Colon (tissue), 2 donors: ENCODE measurements at regions not wholly inside any gene's neighbourhood (a gene's known extent, or its start where the extent isn't known, plus 50 kb on each side); places are given as distances from the start of the nearest gene placed in this dataset.
A peak's percentile ranks its signal among the peaks of the same experiment; 100 is the strongest.
"Not testable (repeated sequence)": the region's sequence is repeated elsewhere in the genome, so short reads cannot be mapped to it uniquely, and the experiment has no call there.

ENCODE experiments used
- FAIRE-seq: peaks from 2 replicates; lab custom pipeline; 2012; peaks lifted over from hg19 to GRCh38; lab: Jason Lieb, UNC
- donor health status: control.
- donor health status: control.

DNA sequence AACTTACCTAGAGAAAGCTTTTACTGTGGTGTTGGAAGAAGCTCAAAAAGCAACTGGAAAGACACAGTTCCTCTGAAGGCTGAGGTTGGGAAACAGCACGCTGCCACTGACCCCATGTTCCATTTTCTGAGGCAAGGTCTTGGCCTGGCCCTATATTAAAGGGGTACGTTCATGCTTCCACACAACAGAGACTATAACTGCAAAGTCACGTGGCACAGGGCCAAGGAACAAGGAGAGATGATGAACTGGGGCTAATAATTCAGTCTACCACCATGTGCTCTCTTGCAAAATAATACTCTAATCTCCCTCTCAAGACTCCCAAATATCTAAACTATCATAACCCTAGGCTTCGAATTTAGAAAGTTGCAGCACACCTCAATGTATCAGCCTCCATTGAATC lies 381.6 kb downstream of the DSEL start:
- no peak for FAIRE-seq

DNA sequence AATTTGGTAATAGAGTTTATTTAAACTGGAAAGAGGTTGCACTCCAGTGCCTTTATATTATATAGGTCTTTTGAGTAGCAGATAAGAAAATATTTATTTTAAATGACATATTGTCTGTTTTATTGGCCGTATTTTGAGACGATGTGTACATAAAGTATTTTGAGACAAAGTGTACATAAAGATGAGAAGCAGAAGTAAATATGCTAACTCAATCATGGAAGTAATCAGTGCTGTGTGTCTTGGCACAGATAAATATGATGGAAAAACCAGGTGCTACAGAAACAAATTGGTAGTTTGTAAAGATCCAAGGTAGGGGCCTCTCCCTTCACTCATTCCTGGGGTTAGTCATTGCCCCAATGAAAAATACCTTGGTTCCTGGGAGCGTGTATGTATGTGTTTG lies 382.9 kb downstream of the DSEL start:
- no peak for FAIRE-seq

DNA sequence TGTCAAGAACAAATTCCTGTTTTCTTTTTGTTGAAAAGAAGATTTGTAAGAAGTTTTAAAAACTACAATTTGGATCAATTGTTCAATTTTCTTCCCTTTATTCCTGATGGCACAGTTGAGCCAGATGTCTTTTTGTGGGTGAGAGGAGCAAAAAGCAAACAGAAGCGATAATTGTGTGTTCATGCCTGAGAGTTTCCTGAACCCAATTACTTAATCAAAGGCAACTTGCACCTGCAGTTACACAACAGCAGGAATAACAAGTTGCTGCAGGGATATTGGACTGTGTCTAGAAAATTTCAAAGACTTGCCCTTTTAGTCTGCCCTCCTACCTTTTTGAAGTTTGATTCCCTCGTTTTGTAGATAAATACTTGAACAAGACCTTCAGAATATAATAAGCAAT lies 383.6 kb downstream of the DSEL start:
- no peak for FAIRE-seq

DNA sequence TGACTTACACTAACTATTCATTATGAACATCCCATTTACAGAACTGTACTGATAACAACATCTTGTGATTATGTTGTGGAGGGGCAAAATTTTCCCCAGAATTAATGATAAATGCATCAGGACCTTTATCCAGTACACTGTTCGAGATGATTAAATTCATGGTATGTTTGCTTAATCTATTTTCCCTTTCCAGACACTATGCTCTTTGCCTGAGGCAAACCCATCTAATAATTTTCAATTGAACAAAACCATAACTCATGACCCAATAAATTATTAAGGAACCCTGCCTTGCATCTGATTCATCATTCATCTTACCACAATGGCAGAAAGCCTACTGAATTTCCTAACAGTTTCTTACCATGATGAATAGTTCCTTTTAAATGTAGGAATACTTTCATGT lies 385.0 kb downstream of the DSEL start:
- no peak for FAIRE-seq

DNA sequence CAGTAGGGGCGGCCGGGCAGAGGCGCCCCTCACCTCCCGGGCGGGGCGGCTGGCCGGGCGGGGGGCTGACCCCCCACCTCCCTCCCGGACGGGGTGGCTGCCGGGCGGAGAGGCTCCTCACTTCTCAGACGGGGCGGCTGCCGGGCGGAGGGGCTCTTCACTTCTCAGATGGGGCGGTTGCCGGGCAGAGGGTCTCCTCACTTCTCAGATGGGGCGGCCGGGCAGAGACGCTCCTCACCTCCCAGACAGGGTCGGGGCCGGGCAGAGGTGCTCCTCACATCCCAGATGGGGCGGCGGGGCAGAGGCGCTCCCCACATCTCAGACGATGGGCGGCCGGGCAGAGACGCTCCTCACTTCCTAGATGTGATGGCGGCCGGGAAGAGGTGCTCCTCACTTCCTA lies 389.8 kb downstream of the DSEL start:
- not testable (repeated sequence) for FAIRE-seq

DNA sequence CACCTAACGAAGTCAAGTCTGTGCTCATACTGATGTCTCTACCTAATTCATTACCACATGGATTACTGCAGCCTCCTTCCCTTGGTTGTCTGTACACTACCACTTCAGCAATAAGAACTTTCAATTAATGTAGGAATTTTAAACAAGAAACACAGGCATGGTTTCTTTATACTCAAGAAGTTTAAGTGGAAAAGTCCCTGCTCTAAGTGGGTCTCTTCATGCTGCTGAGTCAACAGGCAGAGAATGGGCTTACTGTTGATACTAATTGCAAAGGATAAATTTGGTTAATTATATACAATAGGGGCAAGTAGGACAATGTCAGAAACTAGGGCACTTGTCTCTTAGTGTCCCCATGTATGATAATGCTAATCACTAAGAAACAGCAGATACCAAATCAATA lies 392.6 kb downstream of the DSEL start:
- FAIRE-seq: no peak

DNA sequence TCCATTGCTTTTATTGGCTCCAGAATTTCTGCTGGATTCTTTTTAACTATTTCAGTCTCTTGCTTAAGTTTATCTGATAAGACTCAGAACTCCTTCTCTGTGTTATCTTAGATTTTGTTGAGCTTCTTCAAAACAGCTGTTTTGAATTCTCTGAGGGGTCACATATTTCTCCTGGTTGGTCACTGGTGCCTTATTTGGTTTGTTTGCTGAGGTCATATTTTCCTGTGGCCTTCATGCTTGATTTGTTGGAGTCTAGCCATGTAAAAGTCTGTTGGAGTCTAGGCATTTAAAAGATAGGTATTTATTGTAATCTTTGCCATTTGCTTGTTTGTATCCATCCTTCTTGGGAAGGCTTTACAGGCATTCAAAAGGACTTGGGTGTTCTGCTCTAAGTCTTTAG lies 398.7 kb downstream of the DSEL start:
- FAIRE-seq: no peak

DNA sequence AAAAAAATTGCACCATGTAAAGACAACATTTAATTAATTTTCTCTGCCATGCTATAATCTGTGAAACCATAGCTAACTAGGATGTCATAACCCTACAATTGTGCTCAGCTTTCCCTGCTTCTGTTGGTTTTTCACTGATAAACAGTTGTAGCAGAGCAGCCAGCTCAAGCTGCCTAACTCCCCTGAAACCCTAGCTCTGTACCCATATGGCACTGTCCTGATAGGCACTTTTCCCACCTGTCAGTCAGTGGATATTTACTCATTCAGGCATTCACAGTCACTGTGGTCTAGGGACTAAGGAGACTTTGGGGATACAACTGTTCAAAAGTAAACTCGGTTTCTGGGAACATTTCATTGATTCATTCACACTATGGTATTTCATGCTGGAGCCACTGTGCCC lies 407.0 kb downstream of the DSEL start:
- no peak for FAIRE-seq

DNA sequence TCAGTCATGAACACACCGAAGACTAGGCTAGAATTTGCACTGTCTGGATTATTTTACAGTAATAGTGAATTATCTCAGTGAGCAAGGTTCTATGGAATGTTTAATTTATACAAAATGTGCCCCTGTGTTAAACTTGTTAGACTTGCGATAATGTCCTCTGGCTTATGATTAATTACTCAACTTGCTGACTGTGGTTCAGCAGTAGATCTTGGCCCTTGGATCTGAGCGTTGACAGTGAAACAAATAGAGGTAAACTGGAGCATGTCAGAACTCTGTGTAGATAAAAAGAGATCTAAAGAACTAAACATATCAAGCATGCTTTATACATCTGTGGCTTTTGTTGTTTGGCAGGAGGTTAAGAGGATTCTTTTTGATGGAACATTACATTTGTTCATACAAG lies 407.6 kb downstream of the DSEL start:
- FAIRE-seq: no peak

DNA sequence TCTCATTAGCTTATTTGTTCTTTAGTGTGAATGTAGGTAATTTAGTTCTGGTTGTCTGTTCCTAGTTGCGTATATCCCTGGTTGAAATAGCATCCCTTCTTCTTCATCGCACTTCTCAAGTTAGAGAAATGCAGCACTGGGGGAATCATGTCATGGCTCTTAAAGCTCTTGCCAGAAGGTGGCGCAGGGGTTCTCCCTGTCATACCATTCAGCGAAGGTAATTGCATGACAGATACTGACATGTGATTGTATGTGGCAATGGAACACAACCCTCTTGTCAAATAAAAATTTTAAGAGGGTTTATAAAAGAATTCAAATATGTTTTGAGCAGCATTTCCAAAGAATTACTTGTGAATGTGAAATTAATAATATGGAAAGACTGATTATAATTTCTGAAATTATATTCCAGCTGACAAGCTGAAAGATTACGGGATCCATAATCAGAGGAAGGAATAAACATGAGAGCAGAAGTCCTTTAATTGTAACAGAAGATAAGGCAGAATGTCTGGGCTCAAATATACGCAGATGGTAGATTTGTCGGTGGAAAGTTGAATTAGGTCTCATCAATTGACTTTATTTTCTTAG lies 411.7 kb downstream of the DSEL start:
- FAIRE-seq: no peak

DNA sequence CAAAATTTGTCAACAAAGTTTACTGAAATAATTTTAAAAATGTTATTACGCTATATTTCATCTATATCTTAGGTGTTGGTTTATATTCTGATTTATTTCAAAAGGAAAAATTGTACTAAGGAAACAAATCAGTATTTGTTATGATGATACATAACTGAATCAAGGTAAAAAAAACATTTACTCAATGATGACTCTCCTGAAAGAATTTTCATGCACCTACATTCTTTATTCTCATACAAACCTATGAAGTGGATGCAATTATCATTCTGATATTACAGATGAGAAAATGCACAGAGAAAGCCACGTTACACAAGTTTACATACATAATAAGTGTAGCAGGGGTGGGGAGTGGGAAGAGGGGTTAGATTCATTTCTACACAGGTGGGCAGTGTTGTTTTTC lies 422.4 kb downstream of the DSEL start:
- FAIRE-seq: no peak

DNA sequence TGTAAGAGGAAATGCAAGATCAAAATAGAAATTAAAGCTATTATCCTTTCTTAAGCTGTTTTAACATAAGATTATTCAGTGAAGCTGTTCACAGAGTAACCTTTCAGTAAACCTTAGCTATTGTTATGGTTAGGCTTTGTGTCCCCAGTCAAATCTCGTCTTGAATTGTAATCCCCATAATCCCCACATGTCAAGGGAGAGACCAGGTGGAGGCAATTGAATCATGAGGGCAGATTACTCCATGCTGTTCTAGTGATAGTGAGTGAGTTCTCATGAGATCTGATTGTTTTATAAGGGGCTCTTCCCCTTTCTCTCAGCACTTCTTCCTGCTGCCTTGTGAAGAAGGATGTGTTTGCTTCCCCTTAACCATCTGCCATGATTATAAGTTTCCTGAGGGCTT lies 424.4 kb downstream of the DSEL start:
- FAIRE-seq: no peak

DNA sequence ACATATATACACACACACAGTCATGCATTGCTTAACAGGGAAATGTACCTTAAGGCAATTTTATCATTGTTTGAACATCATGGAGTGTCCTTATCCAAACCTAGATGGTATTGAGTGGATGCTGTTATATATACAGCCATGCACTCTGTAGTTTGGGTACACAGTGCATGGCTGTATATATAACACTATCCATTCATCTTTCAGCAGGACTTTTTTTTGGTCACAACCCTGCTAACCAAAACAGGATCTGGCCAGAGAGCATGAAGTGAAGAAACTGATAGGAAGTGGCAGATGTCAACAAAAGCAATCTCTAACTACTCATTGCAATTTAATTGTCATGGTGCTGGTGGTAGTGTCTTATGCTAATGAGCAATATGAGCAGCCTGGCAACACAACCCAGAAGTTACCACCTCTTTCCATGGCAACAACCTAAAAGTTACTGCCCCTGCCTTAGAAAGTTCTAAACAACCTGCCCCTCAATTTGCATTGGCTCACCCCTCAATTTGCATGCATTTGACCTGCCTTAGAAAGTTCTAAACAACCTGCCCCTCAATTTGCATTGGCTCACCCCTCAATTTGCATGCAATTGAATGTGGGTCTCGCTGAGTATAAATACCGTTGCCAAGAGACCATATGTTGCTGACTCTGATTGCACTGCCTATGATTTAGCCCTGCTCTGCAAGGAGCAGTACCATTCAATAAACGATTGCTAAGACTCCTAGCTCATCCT lies 434.9 kb downstream of the DSEL start:
- no peak for FAIRE-seq

DNA sequence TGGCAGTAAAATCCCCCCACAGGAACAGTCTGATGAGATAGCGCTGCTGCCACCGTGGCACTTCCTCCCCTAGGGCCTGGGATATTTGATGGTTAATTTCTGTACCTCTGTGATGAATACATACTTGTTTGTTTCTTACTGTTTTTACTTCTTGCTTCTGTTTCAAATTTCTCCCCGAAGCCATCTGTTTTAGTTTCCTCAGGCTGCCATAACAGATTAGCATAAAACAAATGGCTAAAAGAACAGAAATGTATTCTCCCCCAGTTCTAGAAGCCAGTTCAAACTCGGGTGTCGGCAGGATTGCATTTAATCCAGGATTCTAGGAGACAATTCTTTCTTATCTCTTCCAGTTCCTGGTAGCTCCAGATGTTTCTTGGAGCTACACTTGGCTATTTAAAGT lies 435.9 kb downstream of the DSEL start:
- no peak for FAIRE-seq

DNA sequence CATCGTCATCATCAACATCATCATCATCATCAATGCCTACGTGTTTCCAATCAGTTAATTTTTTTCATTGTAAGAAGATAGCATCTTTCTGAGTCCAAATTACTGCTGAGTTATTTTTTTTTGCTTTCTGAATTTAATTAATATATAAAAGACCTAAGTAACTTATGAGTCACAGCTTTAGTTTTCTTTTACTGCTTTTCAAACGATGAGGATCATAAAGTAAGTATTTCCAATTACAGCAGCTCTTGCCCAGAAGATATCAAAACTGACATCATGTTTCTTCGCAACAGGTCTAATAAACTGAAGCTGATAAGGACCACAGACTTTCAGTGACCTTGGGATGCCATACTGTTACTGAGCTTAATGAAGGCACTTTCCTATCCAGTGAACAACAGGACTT lies 442.2 kb downstream of the DSEL start:
- no peak for FAIRE-seq

DNA sequence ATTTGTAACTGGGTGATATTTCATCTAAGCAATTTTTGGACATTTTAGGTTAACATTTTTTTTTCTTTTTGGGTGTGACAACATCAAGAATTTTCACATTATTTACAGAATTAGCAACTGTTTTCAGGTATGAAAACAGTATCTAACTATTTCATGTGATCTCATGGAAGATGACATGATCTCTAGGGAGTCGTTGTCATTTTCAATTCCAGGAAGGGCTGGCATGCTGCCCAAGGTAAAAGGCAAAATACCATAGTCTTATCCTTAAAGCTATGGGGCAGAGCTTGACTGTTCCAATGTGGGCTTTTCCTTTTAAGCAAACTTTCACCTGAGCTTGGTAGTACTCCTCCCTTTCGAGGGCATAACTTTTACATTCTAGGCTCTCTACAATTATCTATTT lies 443.7 kb downstream of the DSEL start:
- no peak for FAIRE-seq

DNA sequence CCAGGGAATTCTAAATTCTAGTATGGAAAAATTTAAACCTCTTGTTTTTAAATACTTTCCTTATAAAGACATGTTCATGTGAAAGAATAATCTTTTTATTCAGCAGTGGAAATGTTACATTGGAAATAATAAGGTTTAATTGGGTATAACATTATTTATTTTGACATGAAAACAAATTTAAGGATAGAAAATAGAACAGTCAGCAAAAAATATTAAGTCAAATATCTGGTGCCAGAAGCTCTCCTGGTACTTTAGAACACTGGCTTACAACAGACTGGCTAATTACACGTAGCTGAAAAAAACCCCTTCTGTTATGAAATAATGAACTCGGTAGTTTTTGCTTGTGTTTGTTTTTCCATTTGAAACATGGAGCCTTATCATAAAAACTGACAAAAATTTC lies 447.9 kb downstream of the DSEL start:
- no peak for FAIRE-seq

DNA sequence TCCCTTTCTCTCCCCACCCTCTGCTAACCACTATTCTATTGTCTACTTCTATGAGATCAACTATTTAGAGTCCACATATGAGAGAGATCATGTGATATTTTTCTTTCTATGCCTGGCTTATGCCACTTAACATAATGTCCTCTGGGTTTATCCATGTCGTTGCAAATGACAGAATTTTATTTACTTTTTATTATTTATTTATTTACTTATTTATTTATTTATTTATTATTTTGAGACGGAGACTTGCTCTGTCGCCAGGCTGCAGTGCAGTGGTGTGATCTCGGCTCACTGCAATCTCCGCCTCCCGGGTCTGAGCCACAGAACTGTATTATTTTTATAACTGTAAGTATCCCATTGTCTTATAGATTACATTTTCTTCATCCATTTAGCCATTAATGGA lies 443.4 kb upstream of the CDH19 start:
- no peak for FAIRE-seq

DNA sequence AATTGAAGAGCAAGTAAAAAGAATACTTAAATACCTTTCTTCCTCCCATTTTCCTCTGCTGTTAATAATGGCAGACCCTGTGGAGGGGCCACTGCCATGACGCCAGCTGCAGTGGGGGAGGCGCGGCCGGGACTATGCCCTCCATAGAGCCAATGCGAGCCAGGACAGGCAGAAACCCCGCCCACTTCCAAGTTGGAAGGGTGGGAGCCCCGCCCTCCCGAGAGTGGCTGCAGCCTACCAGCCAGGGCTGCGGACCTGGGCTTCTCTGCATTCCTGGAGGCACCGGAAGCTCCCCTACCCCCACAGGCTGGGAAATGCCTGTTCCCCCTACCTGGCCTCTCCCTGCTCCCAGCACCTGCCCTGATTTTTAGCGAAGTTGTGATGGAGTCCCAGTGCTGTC lies 439.4 kb upstream of the CDH19 start:
- FAIRE-seq: no peak

DNA sequence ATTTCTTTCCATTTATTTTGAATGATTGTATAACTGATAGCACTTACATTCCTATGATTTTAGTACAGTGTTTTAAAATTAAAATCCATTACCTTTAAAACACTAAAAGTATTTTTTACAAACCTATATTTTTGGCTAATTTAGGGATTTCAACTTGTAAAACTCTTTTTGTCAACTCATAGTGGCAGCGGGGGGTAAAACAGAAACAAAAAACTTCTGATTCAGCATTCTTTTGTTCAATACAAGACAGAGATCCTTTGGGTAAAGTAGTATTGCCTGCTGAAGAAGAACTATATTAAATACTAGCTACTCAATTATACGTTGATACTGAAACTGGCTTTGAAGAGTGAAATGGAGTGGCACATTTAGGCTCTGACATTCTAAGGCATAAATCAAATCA lies 437.4 kb upstream of the CDH19 start:
- FAIRE-seq: no peak

DNA sequence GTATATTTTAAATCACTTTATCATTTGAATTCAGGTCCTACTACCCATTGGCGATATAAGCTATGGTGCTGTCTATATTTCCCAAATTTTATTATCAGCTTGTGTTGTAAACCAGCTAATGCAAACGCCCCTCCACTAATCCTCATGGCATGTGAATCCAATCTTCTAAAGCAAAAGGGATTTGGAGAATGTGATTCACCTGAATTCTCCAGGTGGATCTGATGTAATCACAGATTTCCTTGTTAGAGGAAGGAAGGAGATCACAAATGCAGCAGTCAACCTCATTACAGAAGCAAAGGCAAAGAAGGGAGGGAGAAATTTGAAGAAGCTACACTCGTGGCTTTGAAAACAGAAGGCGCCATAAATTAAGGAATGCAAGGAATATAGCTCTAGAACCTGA lies 431.1 kb upstream of the CDH19 start:
- no peak for FAIRE-seq

DNA sequence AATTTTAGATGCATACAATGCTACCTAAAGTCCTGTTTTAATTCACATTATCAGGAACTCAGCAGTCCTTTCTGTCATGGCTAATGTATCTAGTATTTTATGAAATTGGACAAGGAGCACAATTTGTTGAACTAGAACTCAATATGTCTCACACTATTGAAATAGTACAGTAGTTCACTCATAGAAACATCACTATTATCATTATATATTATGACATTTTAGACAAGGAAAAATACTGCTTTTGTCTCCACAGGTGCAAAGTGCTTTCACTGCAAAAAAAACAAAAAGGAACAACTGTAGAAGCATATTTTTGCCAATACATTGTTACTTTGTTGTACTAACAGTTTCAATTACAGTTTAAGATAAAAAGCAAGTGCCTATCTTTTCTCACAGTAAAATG lies 419.2 kb upstream of the CDH19 start:
- FAIRE-seq: no peak

DNA sequence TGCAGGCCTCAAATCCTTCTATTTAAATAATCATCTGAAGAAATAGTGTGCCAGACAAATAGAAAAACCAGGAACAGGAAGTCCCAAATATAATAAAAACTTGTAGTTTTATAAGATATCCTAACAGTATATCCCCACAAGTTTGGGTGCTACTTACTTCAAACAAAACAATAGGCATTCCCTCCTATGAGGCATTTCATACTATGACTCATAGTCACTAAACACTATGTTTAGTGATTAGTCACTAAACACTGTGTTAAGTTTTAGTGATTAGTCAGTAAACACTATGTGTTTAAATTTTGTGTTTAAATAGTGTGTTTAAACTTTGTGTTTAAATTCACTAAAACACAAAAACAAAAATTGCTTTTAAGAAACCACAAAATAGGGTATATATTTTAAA lies 407.0 kb upstream of the CDH19 start:
- no peak for FAIRE-seq

DNA sequence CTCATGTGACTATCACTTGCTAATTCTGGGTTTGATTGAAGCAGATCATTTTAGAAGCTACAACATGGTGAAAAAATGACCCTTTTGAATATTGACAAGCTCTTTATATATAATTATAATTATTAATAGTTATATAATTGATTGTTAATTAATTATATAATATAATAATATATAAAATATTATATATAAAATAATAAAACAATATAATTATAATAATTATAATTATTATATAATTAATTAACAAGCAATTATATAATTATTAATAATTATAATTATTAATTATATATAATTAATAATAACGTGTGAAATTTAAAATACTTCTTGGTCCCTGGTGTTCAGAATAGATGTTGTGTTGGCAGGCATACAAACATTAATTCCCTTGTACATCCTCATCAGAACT lies 404.1 kb upstream of the CDH19 start:
- FAIRE-seq: peak; percentile 97

DNA sequence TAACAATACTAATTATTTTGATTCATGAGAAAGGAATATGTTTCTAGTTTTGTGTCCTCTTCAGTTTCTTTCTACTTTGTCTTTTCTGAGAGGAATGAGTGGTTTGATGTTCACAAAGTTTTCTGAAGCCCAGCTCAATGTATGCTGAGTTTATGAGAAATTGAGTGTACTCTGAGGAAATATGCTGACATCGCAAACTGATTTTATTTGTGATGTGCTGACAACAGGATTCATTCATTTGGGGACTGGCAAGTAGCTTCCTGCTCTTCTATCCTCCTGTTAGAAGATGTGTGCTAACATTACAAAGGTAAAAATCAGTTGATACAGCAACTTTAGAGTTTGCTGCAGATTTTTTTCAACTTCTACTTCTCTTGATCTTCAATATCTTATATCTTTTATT lies 403.2 kb upstream of the CDH19 start:
- FAIRE-seq: no peak
